ENCODE measurements at regions not wholly inside any gene's neighbourhood (a gene's known extent, or its start where the extent isn't known, plus 50 kb on each side); places are given as distances from the start of the nearest gene placed in this dataset.

- FAIRE-seq (no peak), DNase-seq (ENCODE audit: low spot score in 2 of 2) (no peak)
These were observed 174.5 kb downstream of the ZC3H11B start for GRCh38 chr1:219438386-219438785.

GRCh38 chr1:219434923-219435297 lies 178.0 kb downstream of the ZC3H11B start:
- FAIRE-seq (no peak), DNase-seq (ENCODE audit: low spot score in 2 of 2) (no peak)

GRCh38 chr1:219434285-219434922 lies 178.5 kb downstream of the ZC3H11B start:
- no peak for FAIRE-seq
- DNase-seq (ENCODE audit: low spot score in 2 of 2): no peak

- FAIRE-seq (no peak), DNase-seq (ENCODE audit: low spot score in 2 of 2) (no peak)
These were observed 179.3 kb downstream of the ZC3H11B start for GRCh38 chr1:219433496-219434131.

- no peak for FAIRE-seq
- no peak for DNase-seq (ENCODE audit: low spot score in 2 of 2)
These were observed 179.9 kb downstream of the ZC3H11B start for GRCh38 chr1:219433001-219433400.

- FAIRE-seq (no peak), DNase-seq (ENCODE audit: low spot score in 2 of 2) (no peak)
These were observed 180.7 kb downstream of the ZC3H11B start for GRCh38 chr1:219432191-219432606.

- FAIRE-seq: no peak
- DNase-seq (ENCODE audit: low spot score in 2 of 2): no peak
These were observed 182.5 kb downstream of the ZC3H11B start for GRCh38 chr1:219430419-219430818.

- no peak for FAIRE-seq
- no peak for DNase-seq (ENCODE audit: low spot score in 2 of 2)
These were observed 184.3 kb downstream of the ZC3H11B start for GRCh38 chr1:219428651-219429050.

GRCh38 chr1:219427989-219428388 lies 184.9 kb downstream of the ZC3H11B start:
- no peak for DNase-seq (ENCODE audit: low spot score in 2 of 2)

GRCh38 chr1:219427403-219427802 lies 185.5 kb downstream of the ZC3H11B start:
- no peak for DNase-seq (ENCODE audit: low spot score in 2 of 2)
- FAIRE-seq: no peak

More at GRCh38 chr1:219427989-219428388, 184.9 kb downstream of the ZC3H11B start:
- FAIRE-seq: no peak

- DNase-seq (ENCODE audit: low spot score in 2 of 2) (no peak), FAIRE-seq (no peak)
These were observed 189.9 kb downstream of the ZC3H11B start for GRCh38 chr1:219422811-219423598.

GRCh38 chr1:219420913-219421312 lies 192.0 kb downstream of the ZC3H11B start:
- FAIRE-seq (no peak), DNase-seq (ENCODE audit: low spot score in 2 of 2) (no peak)

GRCh38 chr1:219419860-219420259 lies 193.0 kb downstream of the ZC3H11B start:
- DNase-seq (ENCODE audit: low spot score in 2 of 2) (no peak), FAIRE-seq (no peak)

- FAIRE-seq (no peak), DNase-seq (ENCODE audit: low spot score in 2 of 2) (no peak)
These were observed 193.8 kb downstream of the ZC3H11B start for GRCh38 chr1:219419065-219419464.

- DNase-seq (ENCODE audit: low spot score in 2 of 2): no peak
- no peak for FAIRE-seq
These were observed 195.3 kb downstream of the ZC3H11B start for GRCh38 chr1:219417610-219418009.

- no peak for FAIRE-seq
- DNase-seq (ENCODE audit: low spot score in 2 of 2): no peak
These were observed 196.2 kb downstream of the ZC3H11B start for GRCh38 chr1:219416598-219417238.

- DNase-seq (ENCODE audit: low spot score in 2 of 2) (no peak), FAIRE-seq (no peak)
These were observed 197.0 kb downstream of the ZC3H11B start for GRCh38 chr1:219415915-219416314.

- FAIRE-seq (no peak), DNase-seq (ENCODE audit: low spot score in 2 of 2) (no peak)
These were observed 197.5 kb downstream of the ZC3H11B start for GRCh38 chr1:219415433-219415832.

- FAIRE-seq (no peak), DNase-seq (ENCODE audit: low spot score in 2 of 2) (no peak)
These were observed 198.7 kb downstream of the ZC3H11B start for GRCh38 chr1:219414250-219414649.

GRCh38 chr1:219413536-219413935 lies 199.4 kb downstream of the ZC3H11B start:
- FAIRE-seq (no peak), DNase-seq (ENCODE audit: low spot score in 2 of 2) (no peak)

- DNase-seq (ENCODE audit: low spot score in 2 of 2): no peak
These were observed 200.1 kb downstream of the ZC3H11B start for GRCh38 chr1:219412772-219413171.

More at GRCh38 chr1:219412772-219413171, 200.1 kb downstream of the ZC3H11B start:
- FAIRE-seq: no peak

Data from frontal cortex (tissue), 3 donors.